ENCODE measurements at regions not wholly inside any gene's neighbourhood (a gene's known extent, or its start where the extent isn't known, plus 50 kb on each side); places are given as distances from the start of the nearest gene placed in this dataset.

DNA sequence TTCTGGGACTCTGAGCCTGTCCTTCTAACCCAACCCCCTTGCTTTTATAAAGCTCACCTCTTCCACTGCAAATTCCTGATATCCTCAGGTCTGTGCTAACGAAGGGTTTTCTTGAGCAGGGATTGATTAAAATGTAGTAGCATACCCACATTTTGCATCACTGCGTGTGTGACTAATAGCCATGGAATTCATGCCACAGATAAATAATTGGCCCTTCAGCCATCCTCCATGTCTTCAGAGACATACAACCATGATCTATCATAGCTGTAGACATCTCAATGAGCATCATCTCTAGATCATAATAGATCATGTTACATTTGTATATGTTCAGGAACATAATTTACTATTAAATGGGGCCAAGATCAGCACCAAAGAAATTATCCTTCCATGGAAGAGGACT is 990.3 kb downstream of the KCNMA1 start:
- TF ChIP-seq, protein P1, sequence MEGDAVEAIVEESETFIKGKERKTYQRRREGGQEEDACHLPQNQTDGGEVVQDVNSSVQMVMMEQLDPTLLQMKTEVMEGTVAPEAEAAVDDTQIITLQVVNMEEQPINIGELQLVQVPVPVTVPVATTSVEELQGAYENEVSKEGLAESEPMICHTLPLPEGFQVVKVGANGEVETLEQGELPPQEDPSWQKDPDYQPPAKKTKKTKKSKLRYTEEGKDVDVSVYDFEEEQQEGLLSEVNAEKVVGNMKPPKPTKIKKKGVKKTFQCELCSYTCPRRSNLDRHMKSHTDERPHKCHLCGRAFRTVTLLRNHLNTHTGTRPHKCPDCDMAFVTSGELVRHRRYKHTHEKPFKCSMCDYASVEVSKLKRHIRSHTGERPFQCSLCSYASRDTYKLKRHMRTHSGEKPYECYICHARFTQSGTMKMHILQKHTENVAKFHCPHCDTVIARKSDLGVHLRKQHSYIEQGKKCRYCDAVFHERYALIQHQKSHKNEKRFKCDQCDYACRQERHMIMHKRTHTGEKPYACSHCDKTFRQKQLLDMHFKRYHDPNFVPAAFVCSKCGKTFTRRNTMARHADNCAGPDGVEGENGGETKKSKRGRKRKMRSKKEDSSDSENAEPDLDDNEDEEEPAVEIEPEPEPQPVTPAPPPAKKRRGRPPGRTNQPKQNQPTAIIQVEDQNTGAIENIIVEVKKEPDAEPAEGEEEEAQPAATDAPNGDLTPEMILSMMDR (IDR thresholded peaks at IDR 0.05; ENCODE audit: borderline replicate concordance) = no peak

GRCh38 chr10:76645341-76645740 is 992.3 kb downstream of the KCNMA1 start:
- Histone ChIP-seq H3K4me3 (no peak overlapping the region), H3K27me3 (ENCODE audit: low read depth) (no peaks in the 10 kb centered on the region), H3K4me1 (no peaks in the 10 kb centered on the region), H3K9me3 (replicated peaks) (no peaks in the 10 kb centered on the region), H3K36me3 (no peaks in the 10 kb centered on the region), H3K27ac (replicated peaks) (no peak overlapping the region)
- DNase-seq = no peak
- TF ChIP-seq, protein P1 (IDR thresholded peaks at IDR 0.05; ENCODE audit: borderline replicate concordance) = no peak
- intact Hi-C loops (cut with micrococcal nuclease) = no loop called here

More for the DNA sequence above, 990.3 kb downstream of the KCNMA1 start:
- no peak for DNase-seq
- H3K27ac ChIP-seq (replicated peaks) = no peak overlapping the region
- intact Hi-C loops (cut with micrococcal nuclease) = no loop called here
- no peak overlapping the region for H3K4me3 ChIP-seq
- no peaks in the 10 kb centered on the region for H3K4me1 ChIP-seq
- no peaks in the 10 kb centered on the region for H3K36me3 ChIP-seq
- no peaks in the 10 kb centered on the region for H3K27me3 ChIP-seq (ENCODE audit: low read depth)
- H3K9me3 ChIP-seq (replicated peaks) = no peaks in the 10 kb centered on the region

- Histone ChIP-seq H3K9me3 (replicated peaks) (no peaks in the 10 kb centered on the region), H3K27ac (replicated peaks) (no peak overlapping the region), H3K4me1 (no peaks in the 10 kb centered on the region), H3K36me3 (no peaks in the 10 kb centered on the region), H3K4me3 (no peak overlapping the region), H3K27me3 (ENCODE audit: low read depth) (no peaks in the 10 kb centered on the region)
- DNase-seq = no peak
- intact Hi-C loops (cut with micrococcal nuclease) = no loop called here
- TF ChIP-seq, protein P1 (IDR thresholded peaks at IDR 0.05; ENCODE audit: borderline replicate concordance) = no peak
Measured at GRCh38 chr10:76644476-76644875, 993.1 kb downstream of the KCNMA1 start.

GRCh38 chr10:76643511-76643911 is 994.1 kb downstream of the KCNMA1 start:
- Histone ChIP-seq H3K4me1 (no peaks in the 10 kb centered on the region), H3K36me3 (no peaks in the 10 kb centered on the region), H3K27me3 (ENCODE audit: low read depth) (no peaks in the 10 kb centered on the region), H3K27ac (replicated peaks) (no peak overlapping the region), H3K4me3 (no peak overlapping the region), H3K9me3 (replicated peaks) (no peaks in the 10 kb centered on the region)
- peak; percentile 29 for DNase-seq
- intact Hi-C loops (cut with micrococcal nuclease) = no loop called here
- TF ChIP-seq, protein P1 (IDR thresholded peaks at IDR 0.05; ENCODE audit: borderline replicate concordance) = no peak

- no peaks in the 10 kb centered on the region for H3K9me3 ChIP-seq (replicated peaks)
- H3K27me3 ChIP-seq (ENCODE audit: low read depth) = no peaks in the 10 kb centered on the region
- H3K4me1 ChIP-seq = no peaks in the 10 kb centered on the region
- H3K4me3 ChIP-seq = no peak overlapping the region
- H3K36me3 ChIP-seq = no peaks in the 10 kb centered on the region
- no peak for DNase-seq
- TF ChIP-seq, protein P1 (IDR thresholded peaks at IDR 0.05; ENCODE audit: borderline replicate concordance) = no peak
- intact Hi-C loops (cut with micrococcal nuclease) = no loop called here
- no peak overlapping the region for H3K27ac ChIP-seq (replicated peaks)
Measured at GRCh38 chr10:76642358-76642757, 995.2 kb downstream of the KCNMA1 start.

DNA sequence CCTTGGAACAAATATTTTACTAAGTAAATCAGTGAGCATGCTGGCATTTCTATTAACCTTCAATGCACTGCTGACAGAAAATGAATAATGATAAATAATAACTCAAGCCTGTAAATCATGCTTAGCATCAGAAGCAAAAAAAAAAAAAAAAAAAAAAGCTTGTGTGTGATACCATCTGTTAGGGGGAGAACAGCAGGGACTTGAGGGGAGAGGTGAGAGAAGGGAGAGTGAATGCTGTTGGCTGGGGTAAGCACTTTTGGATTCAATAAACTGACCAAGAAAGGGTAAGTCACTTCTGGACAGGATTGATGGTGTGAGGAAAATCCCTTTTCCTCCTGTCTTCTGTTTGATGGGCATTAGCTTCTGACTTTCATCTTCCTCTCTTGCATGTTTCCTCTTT is 996.4 kb downstream of the KCNMA1 start:
- Histone ChIP-seq H3K27ac (replicated peaks) (no peak overlapping the region), H3K4me1 (no peaks in the 10 kb centered on the region)
- intact Hi-C loops (cut with micrococcal nuclease) = no loop called here

More for the DNA sequence above, 996.4 kb downstream of the KCNMA1 start:
- DNase-seq = no peak
- Histone ChIP-seq H3K4me3 (no peak overlapping the region), H3K27me3 (ENCODE audit: low read depth) (no peaks in the 10 kb centered on the region), H3K9me3 (replicated peaks) (no peaks in the 10 kb centered on the region), H3K36me3 (no peaks in the 10 kb centered on the region)
- TF ChIP-seq, protein P1 (IDR thresholded peaks at IDR 0.05; ENCODE audit: borderline replicate concordance) = no peak
